ENCODE measurements at regions not wholly inside any gene's neighbourhood (a gene's known extent, or its start where the extent isn't known, plus 50 kb on each side); places are given as distances from the start of the nearest gene placed in this dataset.

DNA sequence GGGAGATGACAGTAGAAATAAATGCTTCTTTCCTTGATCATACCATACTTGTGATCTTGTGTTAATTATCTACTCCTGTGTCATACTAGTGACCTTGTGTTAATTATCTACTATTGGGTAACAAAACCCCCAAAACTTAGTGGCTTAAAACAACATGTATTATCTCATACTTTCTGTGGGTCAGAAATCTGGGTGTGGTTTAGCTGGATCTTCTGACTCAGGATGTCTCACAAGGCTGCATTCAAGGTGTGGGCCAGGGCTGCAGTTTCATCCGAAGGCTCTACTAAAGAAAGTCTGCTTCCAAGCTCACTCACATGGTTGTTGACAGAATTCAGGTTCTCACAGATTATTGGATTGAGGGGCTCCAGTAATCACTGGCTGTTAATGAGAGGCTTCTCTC, 70.3 kb upstream of the NDP start:
- no peak for DNase-seq (ENCODE audit: low read depth in 4 of 4, low spot score in 3 of 4)

DNA sequence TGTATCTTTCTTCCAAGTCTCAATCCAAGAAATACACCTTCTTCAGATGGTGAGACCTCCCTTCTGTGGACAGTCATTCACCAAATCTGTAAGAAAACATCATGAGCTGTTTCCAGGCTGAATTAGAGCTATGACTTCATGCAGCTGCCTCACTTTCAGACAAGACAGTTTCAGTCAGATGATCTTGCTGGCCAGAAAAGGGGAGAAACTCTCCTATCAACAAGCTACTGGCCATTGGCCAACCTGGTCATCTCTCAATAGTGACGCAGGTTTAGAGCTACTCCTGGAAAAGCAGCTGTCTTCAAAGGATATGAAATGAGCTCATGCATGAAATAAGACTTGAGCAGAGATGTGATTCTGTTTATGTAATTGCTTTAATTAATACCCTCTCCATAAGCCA, 69.6 kb upstream of the NDP start:
- DNase-seq (ENCODE audit: low read depth in 4 of 4, low spot score in 3 of 4), result no peak

DNA sequence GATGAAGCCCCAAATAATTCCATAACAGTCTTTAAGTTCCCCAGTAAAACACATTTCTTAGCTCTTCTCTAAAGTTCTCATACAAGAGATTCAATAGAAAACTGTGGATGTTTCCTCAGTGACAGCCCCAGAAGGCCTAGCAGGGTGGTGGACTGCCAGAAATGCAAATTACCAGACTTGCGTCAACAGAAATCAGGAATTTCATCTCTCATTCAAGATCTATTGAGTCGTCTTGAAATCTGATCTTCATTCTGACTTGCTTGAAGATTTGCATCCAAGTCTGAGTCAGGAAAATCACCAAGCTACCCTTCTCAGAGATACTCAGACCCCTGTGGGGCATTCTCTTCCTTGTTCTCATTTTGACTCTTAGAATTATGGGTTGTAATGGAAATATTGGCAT, 68.9 kb upstream of the NDP start:
- DNase-seq (ENCODE audit: low read depth in 4 of 4, low spot score in 3 of 4), result no peak

DNA sequence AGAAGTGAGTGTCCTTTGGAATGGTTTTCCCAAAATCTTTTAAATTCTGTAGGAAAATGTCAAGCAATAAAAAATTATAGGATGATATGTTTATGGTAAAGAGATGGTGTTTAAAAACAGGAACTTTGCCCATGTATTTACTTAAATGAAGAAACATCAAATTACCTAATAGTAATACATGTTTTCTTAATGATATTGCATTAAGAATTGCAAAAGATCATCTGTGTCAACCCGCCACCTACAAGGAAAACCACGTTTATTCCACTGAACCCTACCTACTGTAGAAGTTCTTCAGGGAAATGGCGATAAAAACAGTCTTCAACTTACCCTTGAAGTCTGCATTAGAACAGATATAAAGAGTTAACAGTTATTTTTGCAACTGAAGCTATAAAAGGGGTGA, 67.2 kb upstream of the NDP start:
- DNase-seq (ENCODE audit: low read depth in 4 of 4, low spot score in 3 of 4), result no peak

DNA sequence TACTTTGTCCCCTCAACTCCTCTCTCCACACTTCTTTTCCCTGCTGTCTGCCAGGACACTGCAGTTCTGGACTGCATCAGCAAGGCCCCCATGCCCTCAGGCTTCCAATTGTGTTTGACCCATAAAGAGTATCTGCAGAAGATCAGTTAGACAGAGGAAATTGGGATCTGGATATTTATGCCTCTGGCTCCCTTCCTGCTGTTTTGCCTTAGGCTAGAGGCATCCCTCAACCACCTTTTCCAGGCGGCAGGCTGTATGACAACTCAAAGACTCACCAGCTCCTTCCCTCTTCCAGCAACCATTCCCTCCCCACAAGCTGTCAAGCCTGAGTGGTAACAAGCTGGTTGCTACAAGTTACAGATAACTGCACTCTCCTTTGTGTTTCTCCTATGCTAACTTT, 66.4 kb upstream of the NDP start:
- no peak for DNase-seq (ENCODE audit: low read depth in 4 of 4, low spot score in 3 of 4)

DNA sequence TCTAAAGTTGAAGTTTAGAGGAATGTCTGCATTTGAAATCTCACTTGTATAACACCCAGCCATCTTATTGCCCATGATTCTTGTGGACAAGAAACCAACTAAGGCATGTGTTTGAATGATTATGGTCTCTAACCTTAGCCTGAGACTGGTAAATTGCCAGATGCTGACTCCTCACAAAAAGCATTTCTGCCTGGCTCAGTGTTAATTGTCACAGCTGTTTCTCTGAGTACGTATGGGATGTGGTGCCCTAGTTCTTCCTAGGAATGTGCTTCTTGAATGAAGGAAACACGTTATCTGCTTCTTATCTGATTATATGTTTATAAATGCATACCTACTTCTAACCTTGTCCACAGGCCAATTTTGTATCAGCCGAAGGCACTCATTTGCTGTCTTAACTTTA, 63.1 kb upstream of the NDP start:
- no peak for DNase-seq (ENCODE audit: low read depth in 4 of 4, low spot score in 3 of 4)

DNA sequence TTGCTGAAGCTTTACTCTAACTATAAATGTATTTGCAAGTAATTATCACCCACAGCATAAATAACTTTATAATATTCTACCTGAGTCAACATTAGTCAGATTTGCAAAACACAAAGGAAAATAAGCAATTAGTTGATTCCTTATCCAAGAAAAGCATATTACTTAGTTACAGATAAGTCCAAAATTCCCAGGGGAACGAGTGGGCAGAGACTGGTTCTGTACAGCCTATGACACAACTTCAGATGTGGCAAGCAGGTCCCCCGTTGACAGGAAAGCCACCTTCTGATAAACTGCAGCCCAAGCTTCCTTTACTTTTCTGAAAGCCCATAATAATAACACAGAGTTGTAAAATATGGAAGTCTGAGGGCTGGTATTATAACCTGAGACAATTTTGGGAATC, 62.4 kb upstream of the NDP start:
- DNase-seq (ENCODE audit: low read depth in 4 of 4, low spot score in 3 of 4), result no peak

DNA sequence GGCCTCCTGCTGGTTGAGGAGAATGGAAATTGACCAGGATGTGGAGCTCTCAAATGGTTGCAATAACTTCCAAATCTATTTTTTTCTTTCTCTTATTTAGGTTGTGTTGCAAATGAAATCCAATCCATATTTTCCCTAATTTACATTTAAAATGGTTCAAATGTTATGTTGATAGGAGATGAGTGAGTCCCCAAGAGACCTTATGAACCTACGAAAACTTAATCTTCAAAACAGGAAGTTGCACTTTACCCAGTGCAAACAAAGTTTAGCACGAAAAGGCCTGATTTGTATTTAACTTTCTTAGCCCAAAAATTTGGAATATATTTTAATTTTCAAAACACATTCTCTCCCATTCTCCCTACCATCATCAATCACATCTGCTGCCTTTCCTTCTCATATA, 59.3 kb upstream of the NDP start:
- no peak for DNase-seq (ENCODE audit: low read depth in 4 of 4, low spot score in 3 of 4)

DNA sequence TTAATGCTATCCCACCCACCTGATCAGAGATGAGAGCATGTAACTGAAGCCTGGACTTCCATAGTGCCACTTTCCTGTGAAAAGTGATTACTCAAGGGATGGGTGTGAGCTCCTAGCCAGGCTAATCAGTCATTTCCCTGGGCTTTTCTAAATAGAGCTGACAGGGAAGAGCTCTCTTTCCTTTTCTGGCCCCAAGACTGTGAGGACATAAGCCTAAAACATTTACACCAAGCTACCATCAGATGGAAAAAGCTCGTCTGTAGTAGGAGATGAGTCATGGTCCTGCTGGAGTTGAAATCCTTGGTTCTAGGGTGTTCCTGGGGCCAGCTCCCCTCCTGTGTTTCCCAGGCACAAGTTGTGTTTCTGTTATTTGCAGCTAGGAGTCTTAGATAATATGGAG, 52.4 kb upstream of the NDP start:
- no peak for DNase-seq (ENCODE audit: low read depth in 4 of 4, low spot score in 3 of 4)

Data from right renal pelvis (tissue), 4 donors.